Erythroblast (primary cell): ENCODE measurements at regions not wholly inside any gene's neighbourhood (a gene's known extent, or its start where the extent isn't known, plus 50 kb on each side); places are given as distances from the start of the nearest gene placed in this dataset.

ENCODE experiments used
- DNase-seq, 2 experiments: peaks; one replicate each; lab custom pipeline; 2025; lab: John Stamatoyannopoulos, UW
- GATA1 ChIP-seq: IDR thresholded peaks from 2 replicates; pipeline ENCODE4 v1.6.1; 2011; ENCODE audit warnings: low read depth, mild to moderate bottlenecking, control low read depth, low read length, moderate library complexity
- POLR2A ChIP-seq: IDR thresholded peaks from 2 replicates; pipeline ENCODE4 v1.6.1; 2011; ENCODE audit warnings: mild to moderate bottlenecking, low read length

DNA sequence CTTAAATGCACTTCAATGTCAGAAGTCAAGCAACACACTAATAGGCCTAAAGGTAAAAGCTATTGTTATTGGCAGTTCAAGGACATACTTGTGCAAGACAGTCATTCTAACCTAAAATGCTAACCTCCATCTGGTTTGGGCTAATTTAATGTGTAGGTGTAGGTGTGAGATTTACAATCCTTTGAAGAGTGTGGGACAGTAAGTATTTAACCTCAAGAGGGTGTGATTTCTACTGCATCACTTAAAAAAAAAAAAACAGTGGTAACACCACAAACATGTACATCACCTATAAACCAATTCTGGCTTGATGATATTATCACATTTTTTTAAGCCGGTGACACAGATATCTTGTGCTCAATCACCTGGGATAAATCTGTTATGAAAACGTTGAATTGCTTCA lies 127.5 kb upstream of the MEF2C start:
- no peak for TF ChIP-seq GATA1
- no peak for TF ChIP-seq POLR2A
- DNase-seq = no peak

DNA sequence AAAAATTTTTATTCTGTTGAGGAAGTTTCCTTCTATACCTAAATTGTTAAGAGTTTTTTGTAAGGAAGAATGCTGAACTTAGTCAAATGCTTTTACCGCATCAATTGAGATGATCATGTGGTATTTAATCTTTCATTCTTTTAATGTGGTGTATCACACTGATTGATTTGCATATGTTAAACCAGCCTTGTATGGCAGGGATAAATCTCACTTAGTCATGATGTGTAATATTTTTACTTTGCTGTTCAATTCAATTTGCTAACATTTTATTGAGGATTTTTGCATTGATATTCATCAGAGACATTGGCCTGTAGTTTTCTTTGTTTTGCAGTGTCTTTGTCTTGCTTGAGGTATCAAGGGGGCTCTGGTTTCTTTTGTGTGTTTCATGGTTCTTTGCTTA lies 125.3 kb upstream of the MEF2C start:
- TF ChIP-seq POLR2A (no peak), GATA1 (no peak)
- no peak for DNase-seq

DNA sequence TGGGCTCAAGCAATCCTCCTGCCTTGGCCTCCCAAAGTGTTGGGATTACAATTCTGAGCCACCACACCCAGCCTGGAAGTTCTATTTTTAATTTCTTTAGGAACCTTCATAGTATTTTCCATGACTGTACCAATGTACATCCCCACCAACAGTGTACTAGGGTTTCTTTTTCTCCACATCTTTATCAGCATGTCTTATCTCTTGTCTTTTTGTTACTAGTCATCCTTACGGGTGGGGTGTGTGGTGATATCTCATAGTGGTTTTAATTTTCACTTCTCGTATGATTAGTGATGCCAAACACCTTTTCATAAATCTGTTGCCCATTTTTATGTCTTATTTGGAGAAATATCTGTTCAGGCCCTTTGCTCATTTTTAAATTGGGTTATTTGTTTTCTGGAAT lies 123.0 kb upstream of the MEF2C start:
- DNase-seq = no peak
- TF ChIP-seq GATA1 (no peak), POLR2A (no peak)

DNA sequence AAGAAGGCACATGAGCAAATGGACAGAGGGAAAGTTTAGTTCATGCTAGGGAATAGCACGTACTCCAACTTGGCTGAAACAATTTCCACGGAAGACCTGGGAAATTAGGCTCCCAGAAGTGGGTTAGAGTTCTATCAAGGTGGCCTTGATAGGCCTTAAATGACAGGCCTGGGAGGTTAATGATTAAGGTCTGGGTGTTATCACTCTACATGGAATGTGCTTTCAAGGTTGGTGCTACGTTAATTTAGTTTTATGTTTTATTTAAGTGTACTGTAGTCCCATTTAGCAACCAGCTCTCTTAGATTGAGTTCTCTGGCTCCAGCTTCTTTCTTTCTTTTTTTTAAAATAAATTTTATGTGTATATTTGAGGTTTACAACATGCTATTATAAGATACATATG lies 121.4 kb upstream of the MEF2C start:
- TF ChIP-seq GATA1 (no peak), POLR2A (no peak)

DNA sequence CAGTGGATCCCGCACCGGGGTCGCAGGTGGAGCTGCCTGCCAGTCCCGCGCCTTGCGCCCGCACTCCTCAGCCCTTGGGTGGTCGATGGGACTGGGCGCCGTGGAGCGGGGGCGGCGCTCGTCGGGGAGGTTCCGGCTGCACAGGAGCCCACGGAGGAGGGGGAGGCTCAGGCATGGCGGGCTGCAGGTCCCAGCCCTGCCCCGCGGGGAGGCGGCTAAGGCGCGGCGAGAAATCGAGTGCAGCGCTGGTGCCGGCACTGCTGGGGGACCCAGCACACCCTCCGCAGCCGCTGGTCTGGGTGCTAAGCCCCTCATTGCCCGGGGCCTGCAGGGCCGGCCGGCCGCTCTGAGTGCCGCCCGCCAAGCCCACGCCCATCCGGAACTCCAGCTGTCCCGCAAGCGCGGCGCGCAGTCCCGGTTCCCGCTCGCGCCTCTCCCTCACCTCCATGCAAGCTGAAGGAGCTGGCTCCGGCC lies 120.6 kb upstream of the MEF2C start:
- TF ChIP-seq GATA1 = no peak
- no peak for TF ChIP-seq POLR2A

More for the DNA sequence above, 121.4 kb upstream of the MEF2C start:
- DNase-seq = no peak

DNA sequence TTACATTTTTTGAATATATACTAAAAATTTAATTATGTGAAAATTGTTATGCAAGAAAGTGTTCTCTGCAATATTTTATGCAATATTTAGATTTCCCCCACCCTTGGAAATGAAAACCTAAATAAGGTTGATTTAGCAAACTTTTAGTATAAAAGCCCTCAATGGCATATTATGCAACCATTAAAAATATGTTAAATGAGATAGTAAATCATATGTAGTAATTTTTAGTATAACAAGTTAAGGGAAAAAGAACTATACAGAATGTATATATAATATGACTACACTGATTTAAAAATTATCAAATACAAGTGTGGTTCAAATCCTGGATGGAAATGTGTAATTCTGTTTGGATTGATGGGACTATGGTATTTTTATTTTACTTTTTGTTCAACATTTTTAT lies 116.9 kb upstream of the MEF2C start:
- DNase-seq = no peak
- TF ChIP-seq POLR2A (no peak), GATA1 (no peak)

More for the DNA sequence above, 120.6 kb upstream of the MEF2C start:
- no peak for DNase-seq

DNA sequence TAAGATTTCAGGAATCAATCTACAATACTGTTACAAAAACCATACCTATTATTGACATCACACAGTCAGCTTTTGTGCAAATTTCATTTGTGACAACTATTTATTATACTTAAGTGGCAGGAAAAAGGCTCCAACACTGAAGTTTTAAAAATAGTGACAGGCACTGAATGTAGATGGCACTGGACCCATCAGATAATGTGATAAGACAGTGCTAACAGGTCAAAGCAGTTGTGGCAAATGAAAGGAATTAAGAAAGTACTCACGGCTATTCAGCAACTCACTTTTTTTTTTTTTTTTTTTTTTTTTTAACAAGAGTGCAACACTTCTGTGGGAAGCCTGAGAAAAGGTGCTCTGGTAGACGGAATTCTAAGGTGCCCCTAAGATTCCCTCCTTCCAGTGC lies 115.0 kb upstream of the MEF2C start:
- DNase-seq = peak in 1 of 2 experiments; percentile 16
- TF ChIP-seq POLR2A (no peak), GATA1 (no peak)

DNA sequence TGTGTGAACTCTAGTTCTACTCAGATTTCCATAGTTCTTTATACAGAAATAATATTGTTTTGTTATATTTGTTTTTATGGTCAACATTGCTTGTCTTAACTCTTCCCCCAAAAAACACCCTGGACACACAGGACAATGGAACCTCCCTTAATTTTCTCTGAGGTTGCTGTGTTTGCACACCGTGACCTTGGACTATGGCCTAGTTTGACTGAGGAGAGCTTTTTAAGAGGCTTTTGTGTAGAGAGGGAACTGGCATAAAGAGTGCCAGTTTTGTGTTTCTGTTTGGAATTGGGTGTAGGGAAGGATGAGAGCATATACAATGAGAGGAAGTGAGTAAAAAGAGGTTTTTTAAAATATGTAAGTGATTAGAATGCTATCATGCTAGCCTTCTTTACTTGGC lies 101.1 kb upstream of the MEF2C start:
- no peak for DNase-seq
- no peak for TF ChIP-seq GATA1
- TF ChIP-seq POLR2A = no peak

DNA sequence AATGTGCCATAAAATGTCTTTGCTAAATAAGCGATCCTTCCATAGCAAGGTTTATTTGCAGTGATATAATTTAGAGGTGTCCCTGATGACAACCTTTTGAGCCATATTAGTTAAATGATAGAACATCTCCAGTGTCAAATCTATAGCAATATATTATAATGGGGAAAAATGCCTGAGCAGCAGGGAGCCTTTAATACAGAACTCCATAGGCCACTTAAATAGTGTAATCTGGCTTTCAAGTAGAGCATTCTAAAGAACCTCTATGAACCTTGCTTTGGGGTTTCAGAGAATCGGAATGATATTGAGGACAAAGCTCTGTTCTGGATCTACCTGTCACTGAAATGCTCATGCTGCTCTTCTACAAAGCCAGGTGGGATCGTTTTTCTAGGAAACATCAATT lies 96.7 kb upstream of the MEF2C start:
- TF ChIP-seq POLR2A (no peak), GATA1 (no peak)
- no peak for DNase-seq

DNA sequence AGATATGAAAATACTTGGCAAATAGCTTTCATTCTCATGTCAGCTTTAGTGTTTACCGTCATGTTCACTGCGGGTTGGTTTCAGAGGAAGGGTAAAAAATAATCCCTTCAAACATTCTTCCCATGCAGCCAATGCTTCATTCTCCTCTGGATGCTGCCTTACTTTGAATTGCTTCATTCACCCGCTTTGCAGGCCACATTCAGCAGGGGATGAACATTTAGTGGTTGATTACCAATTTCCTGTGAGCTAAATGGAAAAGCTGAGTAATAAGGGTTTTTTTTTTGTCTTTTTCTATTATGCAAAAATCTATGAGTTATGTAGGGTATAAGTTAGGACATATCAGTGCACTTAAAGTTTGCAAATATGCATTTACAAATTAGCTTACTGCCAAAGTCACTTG lies 96.3 kb upstream of the MEF2C start:
- TF ChIP-seq GATA1 (no peak), POLR2A (no peak)
- no peak for DNase-seq

DNA sequence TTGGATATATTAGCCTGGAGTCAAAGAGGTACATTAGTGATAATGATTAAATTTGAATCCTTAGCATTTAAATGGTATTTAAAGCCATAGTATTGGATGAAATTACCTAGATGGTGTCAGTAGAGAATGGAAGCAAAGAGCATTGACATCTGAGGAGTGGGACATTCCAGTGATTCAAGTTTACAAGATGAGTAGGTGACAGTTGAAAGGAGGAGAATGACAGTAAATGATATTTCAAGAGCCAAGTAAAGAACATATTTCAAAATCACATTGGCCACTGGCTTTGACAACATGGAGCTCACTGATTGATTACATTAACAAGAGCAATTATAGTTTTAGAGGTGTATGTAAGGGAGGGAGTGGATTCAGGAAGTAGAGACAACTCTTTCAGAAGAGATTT lies 93.9 kb upstream of the MEF2C start:
- no peak for DNase-seq
- TF ChIP-seq POLR2A (no peak), GATA1 (no peak)

DNA sequence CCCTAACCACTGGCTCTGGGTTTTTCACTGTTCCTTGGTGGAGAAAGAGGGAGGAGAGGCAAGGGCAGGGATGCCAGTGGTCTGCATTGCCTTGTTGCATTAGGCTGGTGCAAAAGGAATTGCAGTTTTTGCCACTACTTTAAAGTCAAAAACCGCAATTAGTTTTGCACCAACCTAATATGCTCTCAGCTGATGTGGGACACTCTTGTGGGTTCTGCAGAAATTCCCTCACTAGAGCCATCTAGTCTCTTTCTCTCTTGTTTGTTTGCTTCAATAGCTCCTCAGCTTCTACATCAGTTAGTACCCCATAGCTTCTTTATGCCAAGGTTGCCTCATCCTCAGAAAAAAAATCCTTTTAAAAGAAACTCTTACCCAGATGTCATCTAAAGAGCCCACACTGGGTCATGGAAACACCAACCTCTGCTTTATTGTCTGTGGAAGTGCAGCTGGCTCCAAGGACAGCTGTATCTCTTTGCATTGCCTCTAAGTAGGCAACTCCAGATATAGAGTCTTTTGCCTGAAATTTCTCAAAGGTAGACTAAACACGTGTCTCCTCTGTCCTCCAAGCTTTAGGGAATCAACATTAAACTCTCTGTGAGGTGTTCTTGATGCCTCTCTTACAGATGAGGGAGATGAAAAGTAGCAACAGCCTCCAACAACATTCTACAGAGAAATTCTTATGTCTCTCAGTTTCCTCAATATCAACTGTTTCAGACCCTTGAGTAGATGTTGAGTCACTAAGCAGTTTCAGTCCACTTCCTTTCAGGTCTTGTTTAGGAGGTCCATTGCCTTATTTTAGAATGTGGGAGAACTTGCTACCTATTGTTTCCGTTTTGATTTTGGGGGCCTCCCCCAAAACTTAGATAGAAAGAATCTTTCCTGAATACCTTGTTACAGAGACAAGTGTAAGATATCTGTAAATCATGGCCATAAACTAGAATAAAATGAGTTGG lies 84.9 kb upstream of the MEF2C start:
- DNase-seq = no peak
- TF ChIP-seq POLR2A = no peak
- TF ChIP-seq GATA1 = no peak

DNA sequence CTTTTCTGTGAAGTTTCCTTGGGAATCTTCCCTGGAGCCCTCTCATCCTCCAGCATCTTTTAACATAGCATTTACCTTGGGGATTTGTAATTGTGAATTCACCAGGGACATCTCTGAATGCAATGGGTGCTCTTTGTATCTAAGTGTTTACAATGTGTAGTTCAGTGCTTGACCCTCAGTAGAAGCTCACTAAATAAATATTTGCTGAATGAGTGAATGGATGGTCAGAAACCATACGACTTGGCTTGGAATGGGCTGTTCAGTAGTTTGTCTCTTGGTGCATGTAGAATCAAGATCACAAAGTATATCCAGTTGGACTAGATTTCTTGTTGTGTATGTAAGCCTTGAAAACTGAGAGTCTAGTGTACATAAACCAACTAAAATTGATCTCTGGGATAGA lies 81.8 kb upstream of the MEF2C start:
- no peak for DNase-seq
- TF ChIP-seq GATA1 (no peak), POLR2A (no peak)

DNA sequence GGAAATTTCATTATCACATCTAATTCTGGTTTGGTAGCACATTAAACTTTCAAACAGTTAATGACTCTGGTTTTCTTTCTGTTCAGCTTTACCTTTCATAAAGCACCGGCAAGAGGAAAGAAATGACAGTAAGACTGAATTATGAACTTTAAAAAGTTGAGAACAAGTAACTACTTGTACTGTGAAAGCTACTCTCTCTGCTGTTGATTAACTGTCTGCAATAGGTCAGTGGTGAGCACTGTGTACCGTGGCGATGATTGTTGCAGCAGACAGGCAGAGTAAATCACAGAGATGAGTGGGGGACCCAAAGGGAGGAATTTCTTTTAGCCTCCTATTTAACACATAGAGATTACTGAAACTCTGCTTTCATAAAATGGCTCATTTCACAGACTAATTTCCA lies 74.0 kb upstream of the MEF2C start:
- TF ChIP-seq POLR2A = no peak
- no peak for TF ChIP-seq GATA1
- no peak for DNase-seq
